ENCODE measurements at regions not wholly inside any gene's neighbourhood (a gene's known extent, or its start where the extent isn't known, plus 50 kb on each side); places are given as distances from the start of the nearest gene placed in this dataset.

GRCh38 chr2:66840321-66841002 is 405.5 kb downstream of the MEIS1 start:
- H3K27me3 Mint-ChIP-seq, result peaks cover 3% of the 10 kb centered on the region
- H3K4me3 Mint-ChIP-seq, result no peak overlapping the region
- ChIA-PET CTCF (no interaction called here), POLR2A (no interaction called here)
- no peak overlapping the region for H3K4me2 ChIP-seq (replicated peaks; ENCODE audit: low read depth, low read length, poor library complexity, severe bottlenecking)
- no peaks in the 10 kb centered on the region for H3K4me1 Mint-ChIP-seq
- TF ChIP-seq CTCF (IDR thresholded peaks at IDR 0.05) (no peak), EZH2 (IDR thresholded peaks at IDR 0.05; ENCODE audit: borderline replicate concordance, insufficient read depth, low read depth, low read length, poor library complexity, severe bottlenecking) (no peak)
- peaks cover 0 to under 1% (median 0%) of the 10 kb centered on the region in 3 donors for H3K9me3 ChIP-seq (ENCODE audit: control extremely low read depth in 1 of 3, control insufficient read depth in 2 of 3, insufficient read depth in 1 of 3, low read length in 2 of 3)
- H4K20me1 ChIP-seq (ENCODE audit: control insufficient read depth, insufficient read depth, low read length, poor library complexity, severe bottlenecking), result no peaks in the 10 kb centered on the region
- H2AFZ ChIP-seq (ENCODE audit: insufficient read depth, low read depth, low read length, poor library complexity, severe bottlenecking), result no peak overlapping the region
- no peak overlapping the region for H3K27ac ChIP-seq (ENCODE audit: low read length in 2 of 2)
- DNase-seq, result no peak
- H3K4me3 ChIP-seq (ENCODE audit: control extremely low read depth in 1 of 5, extremely low read depth in 1 of 5, insufficient read depth in 1 of 5, low read depth in 2 of 5, low read length in 4 of 5), result no peak overlapping the region
- no peaks in the 10 kb centered on the region for H3K4me1 ChIP-seq (ENCODE audit: control insufficient read depth in 2 of 2, insufficient read depth in 2 of 2, low read length in 2 of 2)
- H3K9ac ChIP-seq (ENCODE audit: low read length), result no peak overlapping the region
- H3K36me3 ChIP-seq (replicated peaks in 1 of 2; ENCODE audit: control extremely low read depth in 1 of 2, control insufficient read depth in 1 of 2, extremely low read depth in 1 of 2, insufficient read depth in 2 of 2, low read length in 1 of 2), result no peaks in the 10 kb centered on the region
- 100% methylated on average over 2 of the region's 8 CpGs for WGBS (ENCODE audit: insufficient coverage)
- H3K27me3 ChIP-seq (replicated peaks in 1 of 4; ENCODE audit: control extremely low read depth in 1 of 4, control insufficient read depth in 3 of 4, insufficient read depth in 4 of 4, low read length in 3 of 4), result no peaks in the 10 kb centered on the region
- H3K9me3 Mint-ChIP-seq (ENCODE audit: insufficient read depth), result no peaks in the 10 kb centered on the region
- no peak overlapping the region for H3K27ac Mint-ChIP-seq
- intact Hi-C loops (cut with micrococcal nuclease), result no loop called here
- no peak for ATAC-seq (ENCODE audit: low read depth)
- no peaks in the 10 kb centered on the region for H3K79me2 ChIP-seq (ENCODE audit: control insufficient read depth, insufficient read depth, low read length)

GRCh38 chr2:66843847-66844246 is 408.9 kb downstream of the MEIS1 start:
- H4K20me1 ChIP-seq (ENCODE audit: control insufficient read depth, insufficient read depth, low read length, poor library complexity, severe bottlenecking), result no peaks in the 10 kb centered on the region
- no peak overlapping the region for H3K4me3 Mint-ChIP-seq
- peaks cover 0 to 4% (median 0%) of the 10 kb centered on the region in 3 donors for H3K9me3 ChIP-seq (ENCODE audit: control extremely low read depth in 1 of 3, control insufficient read depth in 2 of 3, insufficient read depth in 1 of 3, low read length in 2 of 3)
- H2AFZ ChIP-seq (ENCODE audit: insufficient read depth, low read depth, low read length, poor library complexity, severe bottlenecking), result no peak overlapping the region
- no peaks in the 10 kb centered on the region for H3K27me3 ChIP-seq (replicated peaks in 1 of 4; ENCODE audit: control extremely low read depth in 1 of 4, control insufficient read depth in 3 of 4, insufficient read depth in 4 of 4, low read length in 3 of 4)
- no peak overlapping the region for H3K27ac Mint-ChIP-seq
- ChIA-PET CTCF (no interaction called here), POLR2A (no interaction called here)
- H3K4me2 ChIP-seq (replicated peaks; ENCODE audit: low read depth, low read length, poor library complexity, severe bottlenecking), result no peak overlapping the region
- H3K4me1 ChIP-seq (ENCODE audit: control insufficient read depth in 2 of 2, insufficient read depth in 2 of 2, low read length in 2 of 2), result no peaks in the 10 kb centered on the region
- TF ChIP-seq CTCF (IDR thresholded peaks at IDR 0.05) (no peak), EZH2 (IDR thresholded peaks at IDR 0.05; ENCODE audit: borderline replicate concordance, insufficient read depth, low read depth, low read length, poor library complexity, severe bottlenecking) (no peak)
- no peak for ATAC-seq (ENCODE audit: low read depth)
- no peaks in the 10 kb centered on the region for H3K79me2 ChIP-seq (ENCODE audit: control insufficient read depth, insufficient read depth, low read length)
- H3K27me3 Mint-ChIP-seq, result peaks cover 3% of the 10 kb centered on the region
- no peak for DNase-seq
- H3K4me1 Mint-ChIP-seq, result no peaks in the 10 kb centered on the region
- no peak overlapping the region for H3K27ac ChIP-seq (ENCODE audit: low read length in 2 of 2)
- intact Hi-C loops (cut with micrococcal nuclease), result no loop called here
- H3K9ac ChIP-seq (ENCODE audit: low read length), result no peak overlapping the region
- no peaks in the 10 kb centered on the region for H3K36me3 ChIP-seq (replicated peaks in 1 of 2; ENCODE audit: control extremely low read depth in 1 of 2, control insufficient read depth in 1 of 2, extremely low read depth in 1 of 2, insufficient read depth in 2 of 2, low read length in 1 of 2)
- 100% methylated on average over 3 of the region's 3 CpGs for WGBS (ENCODE audit: insufficient coverage)
- H3K9me3 Mint-ChIP-seq (ENCODE audit: insufficient read depth), result no peaks in the 10 kb centered on the region
- no peak overlapping the region for H3K4me3 ChIP-seq (ENCODE audit: control extremely low read depth in 1 of 5, extremely low read depth in 1 of 5, insufficient read depth in 1 of 5, low read depth in 2 of 5, low read length in 4 of 5)
